ENCODE measurements at regions not wholly inside any gene's neighbourhood (a gene's known extent, or its start where the extent isn't known, plus 50 kb on each side); places are given as distances from the start of the nearest gene placed in this dataset.

DNA sequence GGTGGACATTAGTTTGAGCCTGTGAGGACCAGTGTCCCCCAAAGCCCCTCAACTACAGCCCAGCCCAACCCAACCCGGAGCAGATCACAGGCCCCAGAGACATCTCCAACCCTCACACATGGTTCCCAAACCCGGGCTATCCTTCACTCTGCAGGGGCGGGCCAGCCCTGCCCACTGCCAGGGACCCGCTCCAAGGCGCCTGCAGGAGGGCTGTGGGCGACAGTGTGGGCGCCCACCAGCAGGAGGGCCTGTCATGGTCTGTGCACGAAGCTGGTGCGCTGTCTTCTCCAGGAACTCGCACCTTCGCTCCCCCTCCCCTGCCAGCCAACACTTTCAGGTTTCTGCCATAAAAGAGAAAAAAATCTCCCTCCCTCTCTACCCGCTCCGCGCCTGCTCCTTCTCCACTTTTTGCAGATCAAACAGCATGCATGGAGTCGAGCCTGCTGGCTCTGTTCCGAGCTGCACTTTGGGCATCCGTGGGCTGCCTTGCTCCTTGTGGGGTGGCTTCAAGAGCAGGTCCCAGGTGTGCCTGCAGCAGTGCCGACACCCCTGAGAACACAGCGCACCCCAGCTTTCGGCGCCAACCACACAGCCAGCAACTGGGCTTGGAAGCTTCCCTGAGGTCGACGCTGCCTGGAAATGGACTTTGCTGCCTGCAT is 133.7 kb upstream of the PPP1R26 start:
- no peak for DNase-seq (ENCODE audit: extremely low spot score, unreplicated experiment)
- Mint-ChIP-seq H3K4me1 (ENCODE audit: unreplicated experiment) (no peaks in the 10 kb centered on the region), H3K27ac (no peak overlapping the region), H3K9me3 (no peaks in the 10 kb centered on the region), H3K27me3 (peaks cover 46% of the 10 kb centered on the region), H3K4me3 (no peak overlapping the region), H3K36me3 (no peaks in the 10 kb centered on the region)
- TF ChIP-seq, protein P1, sequence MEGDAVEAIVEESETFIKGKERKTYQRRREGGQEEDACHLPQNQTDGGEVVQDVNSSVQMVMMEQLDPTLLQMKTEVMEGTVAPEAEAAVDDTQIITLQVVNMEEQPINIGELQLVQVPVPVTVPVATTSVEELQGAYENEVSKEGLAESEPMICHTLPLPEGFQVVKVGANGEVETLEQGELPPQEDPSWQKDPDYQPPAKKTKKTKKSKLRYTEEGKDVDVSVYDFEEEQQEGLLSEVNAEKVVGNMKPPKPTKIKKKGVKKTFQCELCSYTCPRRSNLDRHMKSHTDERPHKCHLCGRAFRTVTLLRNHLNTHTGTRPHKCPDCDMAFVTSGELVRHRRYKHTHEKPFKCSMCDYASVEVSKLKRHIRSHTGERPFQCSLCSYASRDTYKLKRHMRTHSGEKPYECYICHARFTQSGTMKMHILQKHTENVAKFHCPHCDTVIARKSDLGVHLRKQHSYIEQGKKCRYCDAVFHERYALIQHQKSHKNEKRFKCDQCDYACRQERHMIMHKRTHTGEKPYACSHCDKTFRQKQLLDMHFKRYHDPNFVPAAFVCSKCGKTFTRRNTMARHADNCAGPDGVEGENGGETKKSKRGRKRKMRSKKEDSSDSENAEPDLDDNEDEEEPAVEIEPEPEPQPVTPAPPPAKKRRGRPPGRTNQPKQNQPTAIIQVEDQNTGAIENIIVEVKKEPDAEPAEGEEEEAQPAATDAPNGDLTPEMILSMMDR (conservative IDR thresholded peaks at IDR 0.05) = no peak

DNA sequence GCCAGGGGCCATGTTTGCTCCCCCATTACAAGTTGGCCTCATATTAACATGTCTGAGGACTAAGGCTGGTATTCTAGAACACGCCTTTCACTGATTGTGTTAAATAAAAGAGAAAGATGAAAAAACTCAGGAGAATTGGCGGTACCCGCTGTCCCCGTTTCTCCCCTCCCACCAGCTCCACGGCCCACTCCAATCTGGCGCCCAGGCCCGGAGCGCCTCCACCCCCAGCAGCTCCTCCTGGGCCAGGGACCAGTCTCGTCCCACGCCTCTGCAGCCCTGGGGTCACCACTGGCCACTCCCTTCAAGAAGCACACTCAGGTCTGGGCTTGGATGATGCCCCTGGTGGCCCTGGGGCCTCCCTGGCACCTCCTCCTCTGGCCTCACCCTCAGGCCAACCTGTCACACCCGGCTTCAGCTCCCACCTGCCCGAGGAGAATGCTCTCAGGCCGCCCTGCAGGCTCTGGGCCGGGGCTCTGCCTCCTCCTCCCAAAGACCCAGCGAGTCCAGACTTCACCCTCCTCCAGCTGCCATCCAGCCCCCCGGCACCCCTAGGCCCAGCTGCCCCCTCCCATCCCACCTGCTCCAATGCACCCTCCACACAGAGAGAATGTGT is 133.0 kb upstream of the PPP1R26 start:
- no peak for DNase-seq (ENCODE audit: extremely low spot score, unreplicated experiment)
- no peaks in the 10 kb centered on the region for H3K9me3 Mint-ChIP-seq
- H3K27ac Mint-ChIP-seq = no peak overlapping the region
- peaks cover 40% of the 10 kb centered on the region for H3K27me3 Mint-ChIP-seq
- TF ChIP-seq, protein P1 (conservative IDR thresholded peaks at IDR 0.05) = no peak
- H3K4me3 Mint-ChIP-seq = no peak overlapping the region
- no peaks in the 10 kb centered on the region for H3K4me1 Mint-ChIP-seq (ENCODE audit: unreplicated experiment)
- no peaks in the 10 kb centered on the region for H3K36me3 Mint-ChIP-seq

DNA sequence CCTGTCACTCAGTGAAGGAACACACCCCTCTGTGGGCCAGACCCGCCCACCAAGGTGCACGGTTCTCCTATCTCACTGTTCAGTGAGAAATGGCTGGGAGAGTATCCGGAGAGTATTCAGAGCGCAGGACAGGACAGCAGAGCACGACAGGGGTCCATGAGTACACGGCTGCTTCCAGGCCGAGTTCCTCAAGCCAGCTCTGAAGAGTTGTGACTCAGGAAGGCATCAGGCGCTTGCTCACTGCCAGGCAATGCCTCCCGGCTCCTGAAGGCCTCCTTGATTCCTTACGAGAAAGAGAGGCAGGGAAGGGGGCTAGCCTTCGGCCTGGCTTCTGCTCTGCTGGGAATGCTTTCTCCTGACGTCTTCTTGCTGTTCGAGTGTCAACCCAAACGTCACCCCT is 132.1 kb upstream of the PPP1R26 start:
- Mint-ChIP-seq H3K27ac (no peak overlapping the region), H3K27me3 (peaks cover 44% of the 10 kb centered on the region), H3K4me3 (no peak overlapping the region), H3K9me3 (no peaks in the 10 kb centered on the region), H3K4me1 (ENCODE audit: unreplicated experiment) (no peaks in the 10 kb centered on the region), H3K36me3 (no peaks in the 10 kb centered on the region)
- TF ChIP-seq, protein P1 (conservative IDR thresholded peaks at IDR 0.05) = no peak
- DNase-seq (ENCODE audit: extremely low spot score, unreplicated experiment) = no peak

DNA sequence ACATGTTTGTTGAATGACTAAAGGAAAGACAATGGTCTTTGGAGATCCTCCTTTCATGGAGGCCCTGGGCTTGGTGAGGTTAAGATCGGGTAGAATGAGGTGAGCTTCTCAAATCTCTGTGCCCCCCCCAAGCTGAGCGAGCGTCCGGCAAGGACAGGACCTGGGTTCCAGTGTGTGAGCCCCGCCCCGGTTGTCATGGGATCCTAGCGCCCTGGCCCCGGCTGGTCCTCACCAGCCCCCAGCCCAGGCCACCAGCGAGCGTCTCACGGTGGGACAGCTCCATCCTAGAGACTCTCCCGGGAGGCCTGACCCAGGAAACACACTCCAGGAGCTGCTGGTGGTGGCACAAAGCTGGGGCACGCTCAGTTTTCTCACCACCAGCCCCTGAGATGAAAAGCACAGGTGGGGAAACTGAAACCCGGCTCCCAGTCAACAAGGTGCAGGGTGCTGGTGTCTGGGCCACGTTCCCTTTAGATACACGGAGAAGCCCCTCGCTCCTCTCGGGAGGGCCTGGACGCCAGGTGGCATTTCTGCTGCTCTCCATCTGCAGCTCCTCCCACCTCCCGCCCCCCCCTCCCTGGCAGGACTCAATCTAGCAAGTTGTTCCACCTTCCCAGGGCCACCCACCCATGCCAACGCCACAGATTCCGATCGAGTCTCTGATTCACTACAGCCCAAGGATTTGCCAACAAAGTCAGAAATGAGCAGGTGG is 131.3 kb upstream of the PPP1R26 start:
- no peaks in the 10 kb centered on the region for H3K4me1 Mint-ChIP-seq (ENCODE audit: unreplicated experiment)
- no peaks in the 10 kb centered on the region for H3K9me3 Mint-ChIP-seq
- TF ChIP-seq, protein P1 (conservative IDR thresholded peaks at IDR 0.05) = no peak
- H3K36me3 Mint-ChIP-seq = no peaks in the 10 kb centered on the region
- DNase-seq (ENCODE audit: extremely low spot score, unreplicated experiment) = no peak
- H3K27ac Mint-ChIP-seq = no peak overlapping the region
- no peak overlapping the region for H3K4me3 Mint-ChIP-seq
- H3K27me3 Mint-ChIP-seq = peaks cover 44% of the 10 kb centered on the region

DNA sequence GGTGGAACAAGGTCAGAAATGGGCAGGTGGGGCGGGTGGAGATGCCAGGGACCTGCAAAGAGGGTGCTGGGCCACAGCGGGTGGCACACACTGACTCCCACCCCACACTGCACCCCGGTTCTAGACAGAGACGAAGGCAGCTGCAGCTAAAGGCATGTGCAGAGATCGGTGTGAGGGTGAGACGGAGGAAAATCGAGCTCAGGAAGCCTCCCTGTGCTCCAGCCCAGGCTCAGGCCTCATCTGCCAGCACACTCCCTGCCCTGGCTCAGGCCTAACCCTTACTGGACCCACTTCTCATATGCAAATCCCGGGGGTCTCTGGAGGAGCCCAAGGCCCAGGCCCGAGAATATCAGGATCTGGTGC is 130.8 kb upstream of the PPP1R26 start:
- TF ChIP-seq, protein P1 (conservative IDR thresholded peaks at IDR 0.05) = no peak
- no peak overlapping the region for H3K4me3 Mint-ChIP-seq
- H3K4me1 Mint-ChIP-seq (ENCODE audit: unreplicated experiment) = no peaks in the 10 kb centered on the region
- DNase-seq (ENCODE audit: extremely low spot score, unreplicated experiment) = no peak
- H3K9me3 Mint-ChIP-seq = no peaks in the 10 kb centered on the region
- H3K27ac Mint-ChIP-seq = no peak overlapping the region
- no peaks in the 10 kb centered on the region for H3K36me3 Mint-ChIP-seq
- peaks cover 41% of the 10 kb centered on the region for H3K27me3 Mint-ChIP-seq

All from type B pancreatic cell (in vitro differentiated cells).